Smooth muscle cell (in vitro differentiated cells): ENCODE measurements at regions not wholly inside any gene's neighbourhood (a gene's known extent, or its start where the extent isn't known, plus 50 kb on each side); places are given as distances from the start of the nearest gene placed in this dataset.

Experiments used
- DNase-seq: peaks from one replicate; lab custom pipeline; 2025; ENCODE audit not compliant: unreplicated experiment; lab: John Stamatoyannopoulos, UW
- H2AFZ ChIP-seq: fragments of 200-600 bp; sonication (generic); 2 replicates; pipeline ENCODE4 v1.6.0; 2016; ENCODE audit warnings: antibody characterized with exemption, low read depth, mild to moderate bottlenecking
- H3F3A ChIP-seq: fragments of 200-600 bp; sonication (generic); 2 replicates; pipeline ENCODE4 v1.6.0; 2017; ENCODE audit warnings: antibody characterized with exemption, low read depth
- H3K27ac ChIP-seq: fragments of 200-600 bp; sonication (generic); 2 replicates; pipeline ENCODE4 v1.5.1; 2016; ENCODE audit warnings: low read depth, mild to moderate bottlenecking
- H3K27me3 ChIP-seq: fragments of 200-600 bp; sonication (generic); 2 replicates; pipeline ENCODE4 v1.6.1; 2016; ENCODE audit warnings: low read depth, mild to moderate bottlenecking
- H3K36me3 ChIP-seq: fragments of 200-600 bp; sonication (generic); 2 replicates; pipeline ENCODE4 v1.5.1; 2016; ENCODE audit warnings: low read depth
- H3K4me1 ChIP-seq: fragments of 200-600 bp; sonication (generic); 2 replicates; pipeline ENCODE4 v1.5.1; 2016; ENCODE audit warnings: low read depth
- H3K4me2 ChIP-seq: fragments of 200-600 bp; sonication (generic); 2 replicates; pipeline ENCODE4 v1.6.0; 2016; ENCODE audit warnings: mild to moderate bottlenecking
- H3K4me3 ChIP-seq: fragments of 200-600 bp; sonication (generic); 2 replicates; pipeline ENCODE4 v1.5.1; 2016; ENCODE audit warnings: mild to moderate bottlenecking
- H3K79me2 ChIP-seq: fragments of 200-600 bp; sonication (generic); 2 replicates; pipeline ENCODE4 v1.6.0; 2016; ENCODE audit warnings: low read depth, mild to moderate bottlenecking
- H3K9ac ChIP-seq: fragments of 200-600 bp; sonication (generic); 2 replicates; pipeline ENCODE4 v1.6.0; 2016; ENCODE audit warnings: low read depth
- H3K9me3 ChIP-seq: fragments of 200-600 bp; sonication (generic); replicated peaks from 2 replicates; pipeline ENCODE4 v1.5.1; 2016; ENCODE audit warnings: low read depth
- H4K20me1 ChIP-seq: fragments of 200-600 bp; sonication (generic); 2 replicates; pipeline ENCODE4 v1.6.0; 2016; ENCODE audit warnings: low read depth
- WGBS: methylation state at CpG from one replicate; pipeline ENCODE4 v1.1.7; 2016; ENCODE audit warnings: low lambda C conversion rate; 5-methylcytosine and 5-hydroxymethylcytosine counted together
- TF ChIP-seq, protein P1 (sequence below): fragments of 200-600 bp; sonication (generic); IDR thresholded peaks from 2 replicates; pipeline ENCODE4 v1.5.1; 2017; ENCODE audit warnings: borderline replicate concordance, mild to moderate bottlenecking, antibody characterized with exemption; ENCODE audit not compliant: insufficient read depth, poor library complexity, severe bottlenecking

DNA sequence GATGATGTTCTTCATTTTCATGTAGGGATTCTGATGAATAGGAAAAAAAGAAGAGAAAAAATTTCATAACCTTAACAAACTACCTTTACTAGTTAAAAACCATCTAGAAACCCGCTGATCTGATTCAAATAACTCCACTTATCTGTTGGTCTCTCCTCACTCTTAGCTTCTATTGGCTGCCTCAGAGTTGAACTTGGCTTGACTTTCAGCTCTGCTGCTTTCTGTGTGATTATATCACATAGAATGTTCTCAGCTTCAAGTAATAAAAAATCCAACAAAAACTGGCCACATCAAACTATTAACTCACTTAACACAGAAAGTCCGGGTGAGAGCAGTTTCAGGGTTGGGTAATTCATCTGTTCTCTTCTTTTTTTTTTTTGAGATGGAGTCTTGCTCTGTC lies 126.8 kb upstream of the RASGRP1 start:
- H2AFZ ChIP-seq: no peak overlapping the region
- TF ChIP-seq, protein P1, sequence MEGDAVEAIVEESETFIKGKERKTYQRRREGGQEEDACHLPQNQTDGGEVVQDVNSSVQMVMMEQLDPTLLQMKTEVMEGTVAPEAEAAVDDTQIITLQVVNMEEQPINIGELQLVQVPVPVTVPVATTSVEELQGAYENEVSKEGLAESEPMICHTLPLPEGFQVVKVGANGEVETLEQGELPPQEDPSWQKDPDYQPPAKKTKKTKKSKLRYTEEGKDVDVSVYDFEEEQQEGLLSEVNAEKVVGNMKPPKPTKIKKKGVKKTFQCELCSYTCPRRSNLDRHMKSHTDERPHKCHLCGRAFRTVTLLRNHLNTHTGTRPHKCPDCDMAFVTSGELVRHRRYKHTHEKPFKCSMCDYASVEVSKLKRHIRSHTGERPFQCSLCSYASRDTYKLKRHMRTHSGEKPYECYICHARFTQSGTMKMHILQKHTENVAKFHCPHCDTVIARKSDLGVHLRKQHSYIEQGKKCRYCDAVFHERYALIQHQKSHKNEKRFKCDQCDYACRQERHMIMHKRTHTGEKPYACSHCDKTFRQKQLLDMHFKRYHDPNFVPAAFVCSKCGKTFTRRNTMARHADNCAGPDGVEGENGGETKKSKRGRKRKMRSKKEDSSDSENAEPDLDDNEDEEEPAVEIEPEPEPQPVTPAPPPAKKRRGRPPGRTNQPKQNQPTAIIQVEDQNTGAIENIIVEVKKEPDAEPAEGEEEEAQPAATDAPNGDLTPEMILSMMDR: no peak
- no peak overlapping the region for H3K4me3 ChIP-seq
- no peaks in the 10 kb centered on the region for H3K36me3 ChIP-seq
- H3F3A ChIP-seq: no peaks in the 10 kb centered on the region
- no peaks in the 10 kb centered on the region for H3K9me3 ChIP-seq
- no peaks in the 10 kb centered on the region for H3K79me2 ChIP-seq
- DNase-seq: no peak
- no peak overlapping the region for H3K9ac ChIP-seq
- no peak overlapping the region for H3K4me2 ChIP-seq
- H3K4me1 ChIP-seq: no peaks in the 10 kb centered on the region
- no peaks in the 10 kb centered on the region for H3K27me3 ChIP-seq
- H4K20me1 ChIP-seq: no peaks in the 10 kb centered on the region
- no peak overlapping the region for H3K27ac ChIP-seq
- 81% methylated on average over 2 of the region's 2 CpGs for WGBS

GRCh38 chr15:38691965-38692788 lies 127.6 kb upstream of the RASGRP1 start:
- DNase-seq: no peak
- no peaks in the 10 kb centered on the region for H4K20me1 ChIP-seq
- H3K36me3 ChIP-seq: no peaks in the 10 kb centered on the region
- H3F3A ChIP-seq: no peaks in the 10 kb centered on the region
- TF ChIP-seq, protein P1: no peak
- H3K9me3 ChIP-seq: no peaks in the 10 kb centered on the region
- H2AFZ ChIP-seq: no peak overlapping the region
- H3K9ac ChIP-seq: no peak overlapping the region
- H3K4me1 ChIP-seq: no peaks in the 10 kb centered on the region
- H3K27me3 ChIP-seq: no peaks in the 10 kb centered on the region
- H3K27ac ChIP-seq: no peak overlapping the region
- H3K79me2 ChIP-seq: no peaks in the 10 kb centered on the region
- H3K4me3 ChIP-seq: no peak overlapping the region
- WGBS: 52% methylated on average over 7 of the region's 7 CpGs
- H3K4me2 ChIP-seq: no peak overlapping the region

DNA sequence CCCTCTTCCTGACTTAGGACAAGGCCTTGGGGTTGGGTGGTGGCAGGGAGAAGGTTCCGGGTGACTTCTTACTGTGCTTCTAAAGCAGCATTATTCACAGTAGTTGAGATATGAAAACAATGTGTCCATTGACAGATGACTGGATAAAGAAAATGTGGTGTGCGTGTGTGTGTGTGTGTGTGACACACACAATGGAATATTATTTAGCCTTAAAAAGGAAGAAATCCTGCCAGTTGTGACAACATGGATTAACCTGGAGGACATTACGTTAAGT lies 128.1 kb upstream of the RASGRP1 start:
- Histone ChIP-seq H2AFZ (no peak overlapping the region), H4K20me1 (no peaks in the 10 kb centered on the region), H3K4me1 (no peaks in the 10 kb centered on the region), H3K4me3 (no peak overlapping the region), H3K36me3 (no peaks in the 10 kb centered on the region), H3K27ac (no peak overlapping the region), H3K4me2 (no peak overlapping the region), H3K27me3 (no peaks in the 10 kb centered on the region), H3K79me2 (no peaks in the 10 kb centered on the region), H3F3A (no peaks in the 10 kb centered on the region), H3K9me3 (no peaks in the 10 kb centered on the region), H3K9ac (no peak overlapping the region)
- WGBS: 94% methylated on average over 3 of the region's 3 CpGs
- TF ChIP-seq, protein P1: no peak
- DNase-seq: no peak
